Calu3 (cell line): ENCODE measurements at regions not wholly inside any gene's neighbourhood (a gene's known extent, or its start where the extent isn't known, plus 50 kb on each side); places are given as distances from the start of the nearest gene placed in this dataset.

Source experiments
- BruUV-seq: library from RNA; stranded (reverse); fragments of 400-500 nt; replicated peaks from 2 replicates; lab custom pipeline; 2021; lab: Mats Ljungman, UMichigan
- CTCF ChIA-PET: fragments of 300-600 bp; sonication (Branson Sonifier 250); formaldehyde crosslinking; loops from one replicate; lab custom pipeline; 2022; ENCODE audit warnings: antibody characterized with exemption; lab: Charles Lee
- DNase-seq: peaks from one replicate; pipeline ENCODE4 v3.0.0; 2022
- H3K27ac Mint-ChIP-seq: one replicate; pipeline ENCODE4 v1.8.0; 2022; ENCODE audit warnings: mixed read lengths; ENCODE audit not compliant: unreplicated experiment
- H3K27me3 Mint-ChIP-seq: one replicate; pipeline ENCODE4 v1.8.0; 2022; ENCODE audit warnings: mixed read lengths; ENCODE audit not compliant: unreplicated experiment
- H3K36me3 Mint-ChIP-seq: one replicate; pipeline ENCODE4 v1.8.0; 2022; ENCODE audit warnings: mild to moderate bottlenecking, moderate library complexity, mixed read lengths; ENCODE audit not compliant: insufficient read depth, unreplicated experiment
- H3K4me1 Mint-ChIP-seq: one replicate; pipeline ENCODE4 v1.8.0; 2022; ENCODE audit warnings: mild to moderate bottlenecking, low read depth, mixed read lengths; ENCODE audit not compliant: unreplicated experiment
- H3K4me3 Mint-ChIP-seq: one replicate; pipeline ENCODE4 v1.8.0; 2022; ENCODE audit warnings: mild to moderate bottlenecking, low read depth, moderate library complexity, mixed read lengths; ENCODE audit not compliant: unreplicated experiment
- H3K9me3 Mint-ChIP-seq: one replicate; pipeline ENCODE4 v1.8.0; 2022; ENCODE audit warnings: low read depth, mixed read lengths; ENCODE audit not compliant: unreplicated experiment
- CTCF ChIP-seq: fragments of 200-600 bp; IDR thresholded peaks from one replicate; pipeline ENCODE4 v1.8.0; 2022; ENCODE audit warnings: antibody characterized with exemption; ENCODE audit not compliant: unreplicated experiment
- intact Hi-C: fragments of 100-400 bp; cut with micrococcal nuclease; formaldehyde crosslinking; loops from one replicate; pipeline ENCODE4 v1.10.0; 2022; ENCODE audit not compliant: unreplicated experiment

- DNase-seq: no peak
- Mint-ChIP-seq H3K9me3 (no peaks in the 10 kb centered on the region), H3K27me3 (peaks cover 57% of the 10 kb centered on the region), H3K36me3 (no peaks in the 10 kb centered on the region), H3K27ac (no peak overlapping the region), H3K4me3 (no peak overlapping the region), H3K4me1 (no peaks in the 10 kb centered on the region)
- CTCF ChIA-PET: no interaction called here
- intact Hi-C loops: no loop called here
- BruUV-seq: no TSS peak
- TF ChIP-seq CTCF: no peak
Observed at GRCh38 chr9:89714321-89714720, 109.5 kb downstream of the GADD45G start.

GRCh38 chr9:89715318-89715858, 110.6 kb downstream of the GADD45G start:
- no TSS peak for BruUV-seq
- no peak for TF ChIP-seq CTCF
- no peak overlapping the region for H3K4me3 Mint-ChIP-seq
- no peaks in the 10 kb centered on the region for H3K9me3 Mint-ChIP-seq
- H3K27me3 Mint-ChIP-seq: peaks cover 58% of the 10 kb centered on the region
- H3K36me3 Mint-ChIP-seq: no peaks in the 10 kb centered on the region
- no peak for DNase-seq
- no peaks in the 10 kb centered on the region for H3K4me1 Mint-ChIP-seq
- intact Hi-C loops: no loop called here
- H3K27ac Mint-ChIP-seq: no peak overlapping the region
- CTCF ChIA-PET: no interaction called here

GRCh38 chr9:89715881-89716280, 111.1 kb downstream of the GADD45G start:
- DNase-seq: no peak
- no TSS peak for BruUV-seq
- Mint-ChIP-seq H3K36me3 (no peaks in the 10 kb centered on the region), H3K27ac (no peak overlapping the region), H3K9me3 (no peaks in the 10 kb centered on the region), H3K4me3 (no peak overlapping the region), H3K4me1 (no peaks in the 10 kb centered on the region), H3K27me3 (peaks cover 63% of the 10 kb centered on the region)
- TF ChIP-seq CTCF: no peak
- CTCF ChIA-PET: no interaction called here
- intact Hi-C loops: no loop called here

- DNase-seq: no peak
- Mint-ChIP-seq H3K27ac (no peak overlapping the region), H3K4me1 (no peaks in the 10 kb centered on the region), H3K36me3 (no peaks in the 10 kb centered on the region), H3K27me3 (peaks cover 70% of the 10 kb centered on the region), H3K9me3 (no peaks in the 10 kb centered on the region), H3K4me3 (no peak overlapping the region)
- BruUV-seq: no TSS peak
- TF ChIP-seq CTCF: no peak
- CTCF ChIA-PET: no interaction called here
- intact Hi-C loops: no loop called here
Observed at GRCh38 chr9:89716559-89716958, 111.7 kb downstream of the GADD45G start.
